ENCODE measurements at regions not wholly inside any gene's neighbourhood (a gene's known extent, or its start where the extent isn't known, plus 50 kb on each side); places are given as distances from the start of the nearest gene placed in this dataset.

DNA sequence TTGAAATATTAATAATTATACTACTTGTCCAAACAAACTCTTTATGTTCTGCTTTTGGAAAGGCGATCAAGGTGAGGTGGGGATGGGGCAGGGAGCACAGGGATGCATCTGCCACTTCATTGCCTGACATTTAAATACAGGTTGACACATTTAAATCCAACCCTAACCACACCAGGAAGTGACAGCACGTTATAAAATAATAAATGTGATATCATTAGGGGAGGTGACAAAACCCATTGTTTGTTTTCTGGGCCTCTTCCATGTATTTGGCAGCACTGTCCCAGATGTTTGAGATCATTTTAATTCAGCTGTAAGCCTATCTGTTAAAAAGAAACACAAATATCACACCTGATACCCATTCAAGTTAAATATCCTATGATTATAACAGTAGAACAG is 342.4 kb upstream of the ARID1B start:
- TF ChIP-seq, protein P1, sequence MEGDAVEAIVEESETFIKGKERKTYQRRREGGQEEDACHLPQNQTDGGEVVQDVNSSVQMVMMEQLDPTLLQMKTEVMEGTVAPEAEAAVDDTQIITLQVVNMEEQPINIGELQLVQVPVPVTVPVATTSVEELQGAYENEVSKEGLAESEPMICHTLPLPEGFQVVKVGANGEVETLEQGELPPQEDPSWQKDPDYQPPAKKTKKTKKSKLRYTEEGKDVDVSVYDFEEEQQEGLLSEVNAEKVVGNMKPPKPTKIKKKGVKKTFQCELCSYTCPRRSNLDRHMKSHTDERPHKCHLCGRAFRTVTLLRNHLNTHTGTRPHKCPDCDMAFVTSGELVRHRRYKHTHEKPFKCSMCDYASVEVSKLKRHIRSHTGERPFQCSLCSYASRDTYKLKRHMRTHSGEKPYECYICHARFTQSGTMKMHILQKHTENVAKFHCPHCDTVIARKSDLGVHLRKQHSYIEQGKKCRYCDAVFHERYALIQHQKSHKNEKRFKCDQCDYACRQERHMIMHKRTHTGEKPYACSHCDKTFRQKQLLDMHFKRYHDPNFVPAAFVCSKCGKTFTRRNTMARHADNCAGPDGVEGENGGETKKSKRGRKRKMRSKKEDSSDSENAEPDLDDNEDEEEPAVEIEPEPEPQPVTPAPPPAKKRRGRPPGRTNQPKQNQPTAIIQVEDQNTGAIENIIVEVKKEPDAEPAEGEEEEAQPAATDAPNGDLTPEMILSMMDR (IDR thresholded peaks at IDR 0.05), result no peak
- TF ChIP-seq EP300 (IDR thresholded peaks at IDR 0.05) (no peak), POLR2AphosphoS5 (IDR thresholded peaks at IDR 0.05) (no peak), POLR2A (IDR thresholded peaks at IDR 0.05) (no peak)
- Histone ChIP-seq H3K4me1 (peaks cover 0 to 22% (median 15%) of the 10 kb centered on the region in 4 donors), H3K36me3 (no peaks in the 10 kb centered on the region), H3K27ac (no peak overlapping the region), H3K4me3 (no peak overlapping the region), H3K9me3 (peaks cover 0 to 4% (median 0%) of the 10 kb centered on the region in 4 donors), H3K27me3 (no peaks in the 10 kb centered on the region)
- WGBS, 5 donors, result 48 to 58% (median 54%) methylated on average over 2 of the region's 2 CpGs
- intact Hi-C loops (cut with DNase I; ENCODE audit: low total_unique reads), result no loop called here
- no peak for DNase-seq

DNA sequence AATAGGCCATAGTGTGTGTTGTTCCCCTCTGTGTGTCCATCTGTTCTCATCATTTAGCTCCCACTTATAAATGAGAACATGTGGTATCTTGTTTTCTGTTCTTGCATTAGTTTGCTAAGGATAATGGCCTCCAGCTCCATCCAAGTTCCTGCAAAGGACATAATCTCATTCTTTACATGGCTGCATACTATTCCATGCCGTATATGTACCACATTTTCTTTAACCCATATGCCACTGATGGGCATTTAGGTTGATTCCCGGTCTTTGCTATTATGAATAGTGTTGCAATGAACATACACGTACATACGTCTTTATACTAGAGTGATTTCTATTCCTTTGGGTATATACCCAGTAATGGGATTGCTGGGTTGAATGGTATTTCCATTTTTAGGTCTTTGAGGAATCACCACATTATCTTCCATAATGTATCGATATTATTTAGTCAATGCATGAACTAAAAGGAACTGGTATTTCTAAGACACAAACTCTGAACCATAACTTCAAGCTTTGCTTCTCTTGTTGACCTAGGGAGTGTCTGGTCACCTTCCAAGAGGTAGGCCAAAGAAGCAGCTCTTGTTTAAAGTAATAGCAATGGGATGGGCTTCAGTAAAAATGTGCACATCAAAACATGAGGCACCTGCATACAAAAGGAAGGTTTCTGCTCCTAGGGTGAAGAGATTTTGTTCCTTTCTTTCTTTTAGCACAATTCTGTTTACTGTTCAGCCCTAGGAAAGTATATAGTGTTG is 343.0 kb upstream of the ARID1B start:
- DNase-seq, result no peak

DNA sequence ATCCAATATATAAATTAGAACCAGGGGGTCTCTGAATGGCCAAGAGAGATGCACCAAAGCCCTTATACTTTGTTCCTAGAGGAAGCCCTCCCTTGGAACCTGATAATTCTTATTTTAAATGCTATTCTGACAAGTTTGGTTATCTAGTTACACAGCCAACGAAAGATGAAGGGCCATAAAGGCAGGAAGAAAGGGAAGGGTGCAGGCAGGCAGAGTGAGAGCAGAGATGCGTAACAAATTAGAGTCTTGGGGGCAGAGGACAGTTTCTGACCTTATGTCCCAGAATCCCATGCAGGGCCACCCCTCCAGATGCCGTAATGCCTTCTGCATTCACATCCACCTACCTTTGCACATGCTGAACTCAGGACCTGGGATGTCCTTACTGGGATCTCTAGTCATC is 344.6 kb upstream of the ARID1B start:
- TF ChIP-seq POLR2A (IDR thresholded peaks at IDR 0.05), result no peak
- TF ChIP-seq EP300 (IDR thresholded peaks at IDR 0.05), result no peak
- TF ChIP-seq, protein P1 (IDR thresholded peaks at IDR 0.05), result no peak
- no peak for TF ChIP-seq POLR2AphosphoS5 (IDR thresholded peaks at IDR 0.05)
- H3K4me1 ChIP-seq, result peaks cover 0 to 10% (median 7%) of the 10 kb centered on the region in 4 donors
- intact Hi-C loops (cut with DNase I; ENCODE audit: low total_unique reads), result no loop called here
- no peaks in the 10 kb centered on the region for H3K36me3 ChIP-seq
- no peak for DNase-seq
- H3K9me3 ChIP-seq, result peaks cover 0 to 4% (median 0%) of the 10 kb centered on the region in 4 donors
- no peak overlapping the region for H3K4me3 ChIP-seq
- H3K27me3 ChIP-seq, result no peaks in the 10 kb centered on the region
- no peak overlapping the region for H3K27ac ChIP-seq
- WGBS, 5 donors, result 86 to 94% (median 88%) methylated on average over 3 of the region's 3 CpGs

More for the DNA sequence above, 343.0 kb upstream of the ARID1B start:
- Histone ChIP-seq H3K4me1 (peaks cover 0 to 22% (median 15%) of the 10 kb centered on the region in 4 donors), H3K27ac (no peak overlapping the region), H3K27me3 (no peaks in the 10 kb centered on the region), H3K36me3 (no peaks in the 10 kb centered on the region), H3K9me3 (peaks cover 0 to 4% (median 0%) of the 10 kb centered on the region in 4 donors), H3K4me3 (no peak overlapping the region)
- TF ChIP-seq, protein P1 (IDR thresholded peaks at IDR 0.05), result no peak
- no peak for TF ChIP-seq POLR2A (IDR thresholded peaks at IDR 0.05)
- no peak for TF ChIP-seq EP300 (IDR thresholded peaks at IDR 0.05)
- TF ChIP-seq POLR2AphosphoS5 (IDR thresholded peaks at IDR 0.05), result no peak
- 89 to 95% (median 93%) methylated on average over 5 of the region's 5 CpGs for WGBS, 5 donors
- intact Hi-C loops (cut with DNase I; ENCODE audit: low total_unique reads), result no loop called here

DNA sequence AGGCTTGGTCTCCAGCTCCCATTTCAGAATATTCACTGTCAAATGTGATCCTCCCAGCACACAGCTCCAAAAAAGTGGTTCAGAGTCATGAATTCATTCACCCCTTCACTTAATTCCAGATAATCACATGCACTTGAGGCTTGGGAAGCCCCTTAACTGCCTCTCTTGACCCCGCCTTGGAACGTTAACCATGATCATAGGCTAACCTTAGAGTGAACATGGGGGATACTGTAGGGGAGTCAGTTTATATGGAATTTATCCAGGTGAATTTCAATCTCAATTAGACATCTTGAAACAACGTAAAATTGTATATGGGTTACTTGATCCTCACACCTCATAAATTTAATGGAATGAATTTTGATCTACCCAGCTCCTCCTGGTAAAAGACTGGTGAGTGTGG is 346.8 kb upstream of the ARID1B start:
- TF ChIP-seq EP300 (IDR thresholded peaks at IDR 0.05) (no peak), POLR2A (IDR thresholded peaks at IDR 0.05) (no peak)
- H3K4me1 ChIP-seq, result no peaks in the 10 kb centered on the region
- H3K36me3 ChIP-seq, result no peaks in the 10 kb centered on the region
- H3K27ac ChIP-seq, result no peak overlapping the region
- no peaks in the 10 kb centered on the region for H3K27me3 ChIP-seq
- no peak for DNase-seq
- H3K4me3 ChIP-seq, result no peak overlapping the region
- H3K9me3 ChIP-seq, result peaks cover 0 to 4% (median 0%) of the 10 kb centered on the region in 4 donors
- intact Hi-C loops (cut with DNase I; ENCODE audit: low total_unique reads), result no loop called here
- 62 to 93% (median 67%) methylated on average over 3 of the region's 3 CpGs for WGBS, 5 donors

DNA sequence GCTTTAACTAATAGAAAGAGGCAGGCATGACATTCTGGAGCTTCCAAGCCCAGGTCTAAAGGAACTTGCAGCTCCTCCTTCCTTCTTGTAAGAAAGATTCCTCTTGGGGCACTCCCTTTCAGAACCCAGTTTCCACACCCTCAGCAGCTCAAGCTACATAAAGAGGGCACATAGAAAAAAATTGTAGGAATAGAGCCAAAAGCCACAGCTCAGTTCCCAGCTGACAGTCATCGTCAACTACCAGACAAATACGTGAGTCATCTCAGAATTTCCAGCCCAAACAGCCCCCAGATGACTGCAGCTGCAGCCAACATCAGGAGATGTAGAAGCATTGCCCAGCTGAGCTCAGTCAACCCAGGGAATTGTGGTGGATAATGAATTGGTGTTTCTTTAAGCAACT is 349.8 kb upstream of the ARID1B start:
- H3K4me3 ChIP-seq, result no peak overlapping the region
- H3K9me3 ChIP-seq, result peaks cover 5 to 10% (median 7%) of the 10 kb centered on the region in 4 donors
- no peaks in the 10 kb centered on the region for H3K36me3 ChIP-seq
- no peak overlapping the region for H3K27ac ChIP-seq
- TF ChIP-seq, protein P1 (IDR thresholded peaks at IDR 0.05), result no peak
- TF ChIP-seq EP300 (IDR thresholded peaks at IDR 0.05), result no peak
- peak in 1 of 3 donors; percentile 16 for TF ChIP-seq POLR2AphosphoS5 (IDR thresholded peaks at IDR 0.05)
- no peak for TF ChIP-seq POLR2A (IDR thresholded peaks at IDR 0.05)
- H3K4me1 ChIP-seq, result no peaks in the 10 kb centered on the region
- DNase-seq, result peak in 1 of 2 donors; percentile 16
- H3K27me3 ChIP-seq, result no peaks in the 10 kb centered on the region
- WGBS, 5 donors, result 24 to 39% (median 36%) methylated on average over 2 of the region's 2 CpGs
- intact Hi-C loops (cut with DNase I; ENCODE audit: low total_unique reads), result no loop called here

Measured in stomach (tissue), 8 donors.